NCI-H146 treated with DMSO at 0.1 percent for 48 hours (cell line): ENCODE measurements at regions not wholly inside any gene's neighbourhood (a gene's known extent, or its start where the extent isn't known, plus 50 kb on each side); places are given as distances from the start of the nearest gene placed in this dataset.
"Not testable (repeated sequence)": the region's sequence is repeated elsewhere in the genome, so short reads cannot be mapped to it uniquely, and the experiment has no call there.

Source experiments
- DNase-seq: peaks from one replicate; lab custom pipeline; 2025; ENCODE audit not compliant: unreplicated experiment; lab: John Stamatoyannopoulos, UW

- DNase-seq = no peak
Observed at GRCh38 chr2:125581557-125581956, 1074.4 kb upstream of the GYPC start.

GRCh38 chr2:125582516-125582915 lies 1073.4 kb upstream of the GYPC start:
- no peak for DNase-seq

GRCh38 chr2:125584732-125585131 lies 1071.2 kb upstream of the GYPC start:
- no peak for DNase-seq

- DNase-seq = no peak
Observed at GRCh38 chr2:125588780-125589179, 1067.2 kb upstream of the GYPC start.

- no peak for DNase-seq
Observed at GRCh38 chr2:125591954-125592353, 1064.0 kb upstream of the GYPC start.

- no peak for DNase-seq
Observed at GRCh38 chr2:125593036-125593435, 1062.9 kb upstream of the GYPC start.

- no peak for DNase-seq
Observed at GRCh38 chr2:125596612-125597011, 1059.3 kb upstream of the GYPC start.

GRCh38 chr2:125615438-125615837 lies 1040.5 kb upstream of the GYPC start:
- DNase-seq = no peak

GRCh38 chr2:125630377-125630776 lies 1025.6 kb upstream of the GYPC start:
- no peak for DNase-seq

- no peak for DNase-seq
Observed at GRCh38 chr2:125634662-125635061, 1021.3 kb upstream of the GYPC start.

GRCh38 chr2:125638345-125638744 lies 1017.6 kb upstream of the GYPC start:
- DNase-seq = no peak

- no peak for DNase-seq
Observed at GRCh38 chr2:125642032-125642431, 1013.9 kb upstream of the GYPC start.

GRCh38 chr2:125643128-125643527 lies 1012.8 kb upstream of the GYPC start:
- no peak for DNase-seq

- no peak for DNase-seq
Observed at GRCh38 chr2:125643585-125643984, 1012.4 kb upstream of the GYPC start.

GRCh38 chr2:125644257-125644656 lies 1011.7 kb upstream of the GYPC start:
- no peak for DNase-seq

- DNase-seq = no peak
Observed at GRCh38 chr2:125652280-125652679, 1003.7 kb upstream of the GYPC start.

GRCh38 chr2:125654226-125654625 lies 1001.7 kb upstream of the GYPC start:
- DNase-seq = no peak

GRCh38 chr2:125656190-125656589 lies 999.8 kb upstream of the GYPC start:
- DNase-seq = no peak

- no peak for DNase-seq
Observed at GRCh38 chr2:125658583-125658982, 997.4 kb upstream of the GYPC start.

- DNase-seq = not testable (repeated sequence)
Observed at GRCh38 chr2:125660369-125660768, 995.6 kb upstream of the GYPC start.

GRCh38 chr2:125667630-125668029 lies 988.3 kb upstream of the GYPC start:
- DNase-seq = no peak

- DNase-seq = no peak
Observed at GRCh38 chr2:125679903-125680302, 976.1 kb upstream of the GYPC start.

GRCh38 chr2:125680809-125681208 lies 975.1 kb upstream of the GYPC start:
- DNase-seq = no peak

GRCh38 chr2:125681576-125681975 lies 974.4 kb upstream of the GYPC start:
- DNase-seq = no peak
